OCI-LY7 (cell line): ENCODE measurements at regions not wholly inside any gene's neighbourhood (a gene's known extent, or its start where the extent isn't known, plus 50 kb on each side); places are given as distances from the start of the nearest gene placed in this dataset.

Experiments
- EZH2phosphoT487 ChIP-seq: fragments of 200-600 bp; sonication (generic); IDR thresholded peaks from 2 replicates; pipeline ENCODE4 v1.6.1; 2018; ENCODE audit warnings: low read depth, borderline replicate concordance, mild to moderate bottlenecking, mixed run types, antibody characterized with exemption, low read length, moderate library complexity, mixed read lengths
- TF ChIP-seq, protein P1 (sequence below): fragments of 200-600 bp; sonication (generic); conservative IDR thresholded peaks from 2 replicates; pipeline ENCODE4 v1.5.1; 2014; ENCODE audit warnings: mild to moderate bottlenecking, antibody characterized with exemption, low read length, moderate library complexity, mixed read lengths

- TF ChIP-seq, protein P1, sequence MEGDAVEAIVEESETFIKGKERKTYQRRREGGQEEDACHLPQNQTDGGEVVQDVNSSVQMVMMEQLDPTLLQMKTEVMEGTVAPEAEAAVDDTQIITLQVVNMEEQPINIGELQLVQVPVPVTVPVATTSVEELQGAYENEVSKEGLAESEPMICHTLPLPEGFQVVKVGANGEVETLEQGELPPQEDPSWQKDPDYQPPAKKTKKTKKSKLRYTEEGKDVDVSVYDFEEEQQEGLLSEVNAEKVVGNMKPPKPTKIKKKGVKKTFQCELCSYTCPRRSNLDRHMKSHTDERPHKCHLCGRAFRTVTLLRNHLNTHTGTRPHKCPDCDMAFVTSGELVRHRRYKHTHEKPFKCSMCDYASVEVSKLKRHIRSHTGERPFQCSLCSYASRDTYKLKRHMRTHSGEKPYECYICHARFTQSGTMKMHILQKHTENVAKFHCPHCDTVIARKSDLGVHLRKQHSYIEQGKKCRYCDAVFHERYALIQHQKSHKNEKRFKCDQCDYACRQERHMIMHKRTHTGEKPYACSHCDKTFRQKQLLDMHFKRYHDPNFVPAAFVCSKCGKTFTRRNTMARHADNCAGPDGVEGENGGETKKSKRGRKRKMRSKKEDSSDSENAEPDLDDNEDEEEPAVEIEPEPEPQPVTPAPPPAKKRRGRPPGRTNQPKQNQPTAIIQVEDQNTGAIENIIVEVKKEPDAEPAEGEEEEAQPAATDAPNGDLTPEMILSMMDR: no peak
- TF ChIP-seq EZH2phosphoT487: no peak
Measured at GRCh38 chr2:146246002-146246735, 1598.7 kb upstream of the ACVR2A start.
